Transverse colon (tissue), 3 donors: ENCODE measurements at regions not wholly inside any gene's neighbourhood (a gene's known extent, or its start where the extent isn't known, plus 50 kb on each side); places are given as distances from the start of the nearest gene placed in this dataset.

Experiments
- CTCF ChIP-seq, 5 experiments: fragments of 200-600 bp in 3 of 5; fragments of 450-650 bp in 2 of 5; sonication (generic) in 3 of 5; IDR thresholded peaks; 1 replicate in 2 of 5; 2 replicates in 3 of 5; pipeline ENCODE4 v1.5.1; 2016 to 2017; ENCODE audit warnings: antibody characterized with exemption in 5 of 5, inconsistent platforms in 3 of 5, mild to moderate bottlenecking in 2 of 5, moderate library complexity in 1 of 5
- EP300 ChIP-seq: sonication (generic); formaldehyde crosslinking; IDR thresholded peaks from one replicate; pipeline ENCODE4 v1.6.1; 2017; ENCODE audit warnings: antibody characterized with exemption, low read depth

GRCh38 chr2:144235050-144235449 is 284.9 kb downstream of the ZEB2 start:
- TF ChIP-seq EP300 (no peak), CTCF (IDR thresholded peaks at IDR 0.05) (no peak)
